Transverse colon (tissue), 4 donors: ENCODE measurements at regions not wholly inside any gene's neighbourhood (a gene's known extent, or its start where the extent isn't known, plus 50 kb on each side); places are given as distances from the start of the nearest gene placed in this dataset.

Experiments used
- EP300 ChIP-seq: sonication (generic); formaldehyde crosslinking; IDR thresholded peaks from one replicate; pipeline ENCODE4 v1.6.1; 2017; ENCODE audit warnings: antibody characterized with exemption, low read depth
- POLR2A ChIP-seq: fragments of 450-650 bp; IDR thresholded peaks from one replicate; pipeline ENCODE4 v1.6.1; 2016; ENCODE audit warnings: antibody characterized with exemption, mild to moderate bottlenecking, moderate library complexity
- POLR2AphosphoS5 ChIP-seq, 3 donors: sonication (generic); formaldehyde crosslinking; IDR thresholded peaks; one replicate each; pipeline ENCODE4 v1.6.1; 2016; ENCODE audit warnings: antibody characterized with exemption in 3 of 3
- TF ChIP-seq, protein P1 (sequence below), 5 experiments: fragments of 200-600 bp in 3 of 5; fragments of 450-650 bp in 2 of 5; sonication (generic) in 3 of 5; IDR thresholded peaks; 1 replicate in 2 of 5; 2 replicates in 3 of 5; pipeline ENCODE4 v1.5.1; 2016 to 2017; ENCODE audit warnings: antibody characterized with exemption in 5 of 5, inconsistent platforms in 3 of 5, mild to moderate bottlenecking in 2 of 5, moderate library complexity in 1 of 5

DNA sequence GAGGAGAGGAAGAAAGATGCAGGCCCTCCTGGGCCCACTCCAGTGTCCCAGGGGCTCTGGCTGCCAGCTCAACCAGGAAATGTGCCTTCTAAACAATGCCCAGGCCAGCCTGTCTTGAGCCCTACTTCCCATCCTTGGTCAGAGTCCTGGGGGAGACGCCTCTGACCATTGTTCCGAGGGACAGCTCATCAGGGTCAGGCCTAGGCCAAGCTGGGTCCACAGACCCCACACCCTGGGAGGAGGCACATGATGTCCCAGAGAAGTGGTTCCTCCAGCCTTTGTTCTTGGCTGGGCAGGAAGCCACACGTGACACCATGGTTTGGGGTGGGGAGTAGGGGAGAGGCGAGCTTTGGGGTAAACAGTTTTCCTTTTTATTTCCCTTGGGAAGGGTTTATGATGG, 102.5 kb downstream of the EFNB1 start:
- TF ChIP-seq, protein P1, sequence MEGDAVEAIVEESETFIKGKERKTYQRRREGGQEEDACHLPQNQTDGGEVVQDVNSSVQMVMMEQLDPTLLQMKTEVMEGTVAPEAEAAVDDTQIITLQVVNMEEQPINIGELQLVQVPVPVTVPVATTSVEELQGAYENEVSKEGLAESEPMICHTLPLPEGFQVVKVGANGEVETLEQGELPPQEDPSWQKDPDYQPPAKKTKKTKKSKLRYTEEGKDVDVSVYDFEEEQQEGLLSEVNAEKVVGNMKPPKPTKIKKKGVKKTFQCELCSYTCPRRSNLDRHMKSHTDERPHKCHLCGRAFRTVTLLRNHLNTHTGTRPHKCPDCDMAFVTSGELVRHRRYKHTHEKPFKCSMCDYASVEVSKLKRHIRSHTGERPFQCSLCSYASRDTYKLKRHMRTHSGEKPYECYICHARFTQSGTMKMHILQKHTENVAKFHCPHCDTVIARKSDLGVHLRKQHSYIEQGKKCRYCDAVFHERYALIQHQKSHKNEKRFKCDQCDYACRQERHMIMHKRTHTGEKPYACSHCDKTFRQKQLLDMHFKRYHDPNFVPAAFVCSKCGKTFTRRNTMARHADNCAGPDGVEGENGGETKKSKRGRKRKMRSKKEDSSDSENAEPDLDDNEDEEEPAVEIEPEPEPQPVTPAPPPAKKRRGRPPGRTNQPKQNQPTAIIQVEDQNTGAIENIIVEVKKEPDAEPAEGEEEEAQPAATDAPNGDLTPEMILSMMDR (IDR thresholded peaks at IDR 0.05) = no peak
- TF ChIP-seq POLR2A (no peak), POLR2AphosphoS5 (IDR thresholded peaks at IDR 0.05) (no peak), EP300 (no peak)
